ENCODE measurements at regions not wholly inside any gene's neighbourhood (a gene's known extent, or its start where the extent isn't known, plus 50 kb on each side); places are given as distances from the start of the nearest gene placed in this dataset.

DNA sequence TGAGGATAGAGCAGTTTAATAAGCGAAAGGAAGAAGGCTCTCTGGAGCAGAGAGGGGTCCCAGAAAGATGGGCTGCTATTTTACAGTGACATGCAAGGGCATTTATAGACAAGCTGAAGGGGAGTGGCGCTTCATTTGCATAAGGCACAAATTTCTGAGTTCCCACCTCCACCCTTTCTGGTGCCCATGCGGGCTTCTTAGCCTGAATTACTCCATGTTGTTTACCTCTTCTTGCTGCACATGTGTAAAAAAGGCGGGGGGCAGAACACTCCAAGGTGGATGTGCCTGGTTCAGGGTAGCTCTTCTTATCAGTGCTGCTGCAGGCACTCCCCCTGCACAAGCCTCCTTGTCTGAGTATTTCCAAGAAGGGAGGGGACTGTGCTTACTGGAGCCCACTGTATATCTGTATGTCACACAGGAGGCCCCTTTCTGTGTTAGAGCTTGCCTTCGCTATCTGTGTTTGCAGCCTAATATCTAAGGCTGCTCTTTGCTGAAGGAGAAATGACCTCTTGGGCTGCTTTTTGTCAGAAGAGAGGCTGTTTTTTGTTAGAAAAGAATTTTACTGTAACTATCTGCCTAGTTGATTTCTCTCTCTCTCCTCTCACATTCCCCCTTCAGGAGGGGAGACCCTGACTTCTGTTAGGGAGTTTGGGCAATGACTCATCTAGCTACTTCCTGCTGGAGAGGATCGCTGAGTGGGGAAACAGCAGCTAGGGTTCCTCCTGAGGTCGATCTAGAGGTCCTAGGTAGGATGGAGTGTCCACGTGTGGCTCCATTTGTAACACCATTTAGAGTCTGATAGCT, 1057.0 kb upstream of the CNTN5 start (continued):
- TF ChIP-seq, protein P1, sequence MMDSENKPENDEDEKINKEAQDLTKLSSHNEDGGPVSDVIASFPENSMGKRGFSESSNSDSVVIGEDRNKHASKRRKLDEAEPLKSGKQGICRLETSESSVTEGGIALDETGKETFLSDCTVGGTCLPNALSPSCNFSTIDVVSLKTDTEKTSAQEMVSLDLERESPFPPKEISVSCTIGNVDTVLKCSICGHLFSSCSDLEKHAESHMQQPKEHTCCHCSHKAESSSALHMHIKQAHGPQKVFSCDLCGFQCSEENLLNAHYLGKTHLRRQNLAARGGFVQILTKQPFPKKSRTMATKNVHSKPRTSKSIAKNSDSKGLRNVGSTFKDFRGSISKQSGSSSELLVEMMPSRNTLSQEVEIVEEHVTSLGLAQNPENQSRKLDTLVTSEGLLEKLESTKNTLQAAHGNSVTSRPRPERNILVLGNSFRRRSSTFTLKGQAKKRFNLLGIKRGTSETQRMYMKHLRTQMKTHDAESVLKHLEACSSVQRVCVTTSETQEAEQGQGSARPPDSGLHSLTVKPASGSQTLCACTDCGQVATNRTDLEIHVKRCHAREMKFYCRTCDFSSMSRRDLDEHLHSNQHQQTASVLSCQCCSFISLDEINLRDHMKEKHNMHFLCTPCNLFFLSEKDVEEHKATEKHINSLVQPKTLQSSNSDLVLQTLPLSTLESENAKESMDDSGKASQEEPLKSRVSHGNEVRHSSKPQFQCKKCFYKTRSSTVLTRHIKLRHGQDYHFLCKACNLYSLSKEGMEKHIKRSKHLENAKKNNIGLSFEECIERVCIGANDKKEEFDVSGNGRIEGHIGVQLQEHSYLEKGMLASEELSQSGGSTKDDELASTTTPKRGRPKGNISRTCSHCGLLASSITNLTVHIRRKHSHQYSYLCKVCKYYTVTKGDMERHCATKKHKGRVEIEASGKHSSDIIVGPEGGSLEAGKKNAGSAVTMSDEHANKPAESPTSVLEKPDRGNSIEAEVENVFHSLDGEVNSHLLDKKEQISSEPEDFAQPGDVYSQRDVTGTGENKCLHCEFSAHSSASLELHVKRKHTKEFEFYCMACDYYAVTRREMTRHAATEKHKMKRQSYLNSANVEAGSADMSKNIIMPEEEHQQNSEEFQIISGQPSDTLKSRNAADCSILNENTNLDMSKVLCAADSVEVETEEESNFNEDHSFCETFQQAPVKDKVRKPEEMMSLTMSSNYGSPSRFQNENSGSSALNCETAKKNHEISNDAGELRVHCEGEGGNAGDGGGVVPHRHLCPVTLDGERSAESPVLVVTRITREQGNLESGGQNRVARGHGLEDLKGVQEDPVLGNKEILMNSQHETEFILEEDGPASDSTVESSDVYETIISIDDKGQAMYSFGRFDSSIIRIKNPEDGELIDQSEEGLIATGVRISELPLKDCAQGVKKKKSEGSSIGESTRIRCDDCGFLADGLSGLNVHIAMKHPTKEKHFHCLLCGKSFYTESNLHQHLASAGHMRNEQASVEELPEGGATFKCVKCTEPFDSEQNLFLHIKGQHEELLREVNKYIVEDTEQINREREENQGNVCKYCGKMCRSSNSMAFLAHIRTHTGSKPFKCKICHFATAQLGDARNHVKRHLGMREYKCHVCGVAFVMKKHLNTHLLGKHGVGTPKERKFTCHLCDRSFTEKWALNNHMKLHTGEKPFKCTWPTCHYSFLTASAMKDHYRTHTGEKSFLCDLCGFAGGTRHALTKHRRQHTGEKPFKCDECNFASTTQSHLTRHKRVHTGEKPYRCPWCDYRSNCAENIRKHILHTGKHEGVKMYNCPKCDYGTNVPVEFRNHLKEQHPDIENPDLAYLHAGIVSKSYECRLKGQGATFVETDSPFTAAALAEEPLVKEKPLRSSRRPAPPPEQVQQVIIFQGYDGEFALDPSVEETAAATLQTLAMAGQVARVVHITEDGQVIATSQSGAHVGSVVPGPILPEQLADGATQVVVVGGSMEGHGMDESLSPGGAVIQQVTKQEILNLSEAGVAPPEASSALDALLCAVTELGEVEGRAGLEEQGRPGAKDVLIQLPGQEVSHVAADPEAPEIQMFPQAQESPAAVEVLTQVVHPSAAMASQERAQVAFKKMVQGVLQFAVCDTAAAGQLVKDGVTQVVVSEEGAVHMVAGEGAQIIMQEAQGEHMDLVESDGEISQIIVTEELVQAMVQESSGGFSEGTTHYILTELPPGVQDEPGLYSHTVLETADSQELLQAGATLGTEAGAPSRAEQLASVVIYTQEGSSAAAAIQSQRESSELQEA (IDR thresholded peaks at IDR 0.05; ENCODE audit: low read depth) = no peak
- TF ChIP-seq ZFP36 (IDR thresholded peaks at IDR 0.05; ENCODE audit: low read depth, low read length, partially characterized antibody) = no peak
- peak; percentile 75; the same call in 1 of the 2 replicates for TF ChIP-seq ZKSCAN1 (IDR thresholded peaks at IDR 0.05; ENCODE audit: low read depth, low read length)
- TF ChIP-seq CBX5 (IDR thresholded peaks at IDR 0.05; ENCODE audit: borderline replicate concordance, low read depth) = peak; percentile 43; the same call in 1 of the 2 replicates
- TF ChIP-seq, protein P2, sequence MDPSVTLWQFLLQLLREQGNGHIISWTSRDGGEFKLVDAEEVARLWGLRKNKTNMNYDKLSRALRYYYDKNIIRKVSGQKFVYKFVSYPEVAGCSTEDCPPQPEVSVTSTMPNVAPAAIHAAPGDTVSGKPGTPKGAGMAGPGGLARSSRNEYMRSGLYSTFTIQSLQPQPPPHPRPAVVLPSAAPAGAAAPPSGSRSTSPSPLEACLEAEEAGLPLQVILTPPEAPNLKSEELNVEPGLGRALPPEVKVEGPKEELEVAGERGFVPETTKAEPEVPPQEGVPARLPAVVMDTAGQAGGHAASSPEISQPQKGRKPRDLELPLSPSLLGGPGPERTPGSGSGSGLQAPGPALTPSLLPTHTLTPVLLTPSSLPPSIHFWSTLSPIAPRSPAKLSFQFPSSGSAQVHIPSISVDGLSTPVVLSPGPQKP (CRISPR knock-in tag; IDR thresholded peaks at IDR 0.05) = no peak
- TF ChIP-seq GABPA (tag; conservative IDR thresholded peaks at IDR 0.05; ENCODE audit: low read depth) = peak; percentile 72
- 0 out of 2 replicates have a peak, but pooled peaks have one; percentile 80 for TF ChIP-seq GABPB2 (CRISPR knock-in tag; conservative IDR thresholded peaks at IDR 0.05)
- TF ChIP-seq ESRRB (CRISPR knock-in tag; IDR thresholded peaks at IDR 0.05; ENCODE audit: borderline replicate concordance) = peak; percentile 92
- peak; percentile 78; the same call in 1 of the 2 replicates for TF ChIP-seq EHMT2 (IDR thresholded peaks at IDR 0.05)
- peak; percentile 96 for TF ChIP-seq ZNF699 (CRISPR knock-in tag; IDR thresholded peaks at IDR 0.05; ENCODE audit: insufficient replicate concordance)
- TF ChIP-seq ZNF445 (CRISPR knock-in tag; IDR thresholded peaks at IDR 0.05; ENCODE audit: low read depth) = peak; percentile 98
- no peak for TF ChIP-seq E2F1 (CRISPR knock-in tag; IDR thresholded peaks at IDR 0.05)
- peak; percentile 98 for TF ChIP-seq RHOXF2B (CRISPR knock-in tag; conservative IDR thresholded peaks at IDR 0.05)
- TF ChIP-seq HES1 (IDR thresholded peaks at IDR 0.05; ENCODE audit: low read depth) = 0 out of 2 replicates have a peak, but pooled peaks have one; percentile 39

Data from K562 (cell line).